ENCODE measurements at regions not wholly inside any gene's neighbourhood (a gene's known extent, or its start where the extent isn't known, plus 50 kb on each side); places are given as distances from the start of the nearest gene placed in this dataset.

GRCh38 chr5:3190433-3190832 is 405.2 kb upstream of the IRX1 start (continued):
- TF ChIP-seq CHD7 (IDR thresholded peaks at IDR 0.05; ENCODE audit: insufficient replicate concordance, low read length) (no peak), ZNF274 (IDR thresholded peaks at IDR 0.05; ENCODE audit: borderline replicate concordance, extremely low read depth, low read length) (no peak), USF2 (IDR thresholded peaks at IDR 0.05; ENCODE audit: low read length) (no peak), BRCA1 (IDR thresholded peaks at IDR 0.05; ENCODE audit: low read depth, low read length) (no peak), SIN3A (conservative IDR thresholded peaks at IDR 0.05 in 1 of 2, IDR thresholded peaks at IDR 0.05 in 1 of 2; ENCODE audit: low read depth in 1 of 2, low read length in 2 of 2) (no peak)
